ENCODE measurements at regions not wholly inside any gene's neighbourhood (a gene's known extent, or its start where the extent isn't known, plus 50 kb on each side); places are given as distances from the start of the nearest gene placed in this dataset.

- TF ChIP-seq ARID4B (CRISPR knock-in tag; IDR thresholded peaks at IDR 0.05; ENCODE audit: borderline replicate concordance) (no peak), ATF2 (CRISPR knock-in tag; IDR thresholded peaks at IDR 0.05; ENCODE audit: borderline replicate concordance, low read depth) (no peak)
Measured at GRCh38 chr12:22924391-22924790, 299.4 kb downstream of the ETNK1 start (continued).

- H3K27ac Mint-ChIP-seq = no peak overlapping the region
- ChIA-PET CTCF (interaction anchor here (1.4 kb wide), 1 partner anchor 9 kb away, joined by 5 read pairs; no protein-coding TSS in a partner anchor), POLR2A (no interaction called here)
Measured at GRCh38 chr12:22925623-22926022, 300.7 kb downstream of the ETNK1 start.

More at GRCh38 chr12:22925623-22926022, 300.7 kb downstream of the ETNK1 start:
- peaks cover 39% of the 10 kb centered on the region for H3K4me1 Mint-ChIP-seq
- no peaks in the 10 kb centered on the region for H3K36me3 Mint-ChIP-seq
- TF ChIP-seq ESRRA (CRISPR knock-in tag; IDR thresholded peaks at IDR 0.05; ENCODE audit: borderline replicate concordance) (no peak), NFATC4 (CRISPR knock-in tag; IDR thresholded peaks at IDR 0.05) (no peak), CREM (CRISPR knock-in tag; IDR thresholded peaks at IDR 0.05) (no peak), ZNF121 (CRISPR knock-in tag; IDR thresholded peaks at IDR 0.05) (no peak), ZNF425 (CRISPR knock-in tag; conservative IDR thresholded peaks at IDR 0.05) (no peak), ZNF317 (CRISPR knock-in tag; IDR thresholded peaks at IDR 0.05; ENCODE audit: borderline replicate concordance, low read depth) (no peak), ARID4B (CRISPR knock-in tag; IDR thresholded peaks at IDR 0.05; ENCODE audit: borderline replicate concordance) (no peak), CDX4 (CRISPR knock-in tag; IDR thresholded peaks at IDR 0.05; ENCODE audit: borderline replicate concordance) (no peak), USF2 (CRISPR knock-in tag; IDR thresholded peaks at IDR 0.05) (no peak), ATF1 (CRISPR knock-in tag; IDR thresholded peaks at IDR 0.05) (no peak), CREB1 (CRISPR knock-in tag; IDR thresholded peaks at IDR 0.05) (no peak), RORB (CRISPR knock-in tag; IDR thresholded peaks at IDR 0.05) (no peak), JUN (CRISPR knock-in tag; IDR thresholded peaks at IDR 0.05) (no peak), IRF1 (CRISPR knock-in tag; IDR thresholded peaks at IDR 0.05) (no peak), SMAD3 (CRISPR knock-in tag; IDR thresholded peaks at IDR 0.05; ENCODE audit: borderline replicate concordance) (no peak), SMAD4 (CRISPR knock-in tag; IDR thresholded peaks at IDR 0.05) (no peak), ATF3 (CRISPR knock-in tag; conservative IDR thresholded peaks at IDR 0.05) (no peak)
- ATAC-seq (no peak), DNase-seq (ENCODE audit: low spot score) (no peak)
- H3K9me3 Mint-ChIP-seq = no peaks in the 10 kb centered on the region
- H3K4me3 Mint-ChIP-seq = no peak overlapping the region
- no peaks in the 10 kb centered on the region for H3K27me3 Mint-ChIP-seq (ENCODE audit: low read depth)
